Panc1 (cell line): ENCODE measurements at regions not wholly inside any gene's neighbourhood (a gene's known extent, or its start where the extent isn't known, plus 50 kb on each side); places are given as distances from the start of the nearest gene placed in this dataset.

ENCODE experiments used
- POLR2AphosphoS5 ChIP-seq: IDR thresholded peaks from 2 replicates; pipeline ENCODE4 v1.6.1; 2012; ENCODE audit warnings: mild to moderate bottlenecking, low read depth, low read length, moderate library complexity
- SIN3A ChIP-seq: IDR thresholded peaks from 2 replicates; pipeline ENCODE4 v1.6.1; 2012; ENCODE audit warnings: low read depth, mild to moderate bottlenecking, low read length, moderate library complexity, borderline replicate concordance; ENCODE audit not compliant: insufficient read depth
- TCF7L2 ChIP-seq: IDR thresholded peaks from 2 replicates; pipeline ENCODE4 v1.6.1; 2011; ENCODE audit warnings: mild to moderate bottlenecking, low read depth, low read length, inconsistent platforms
- TF ChIP-seq, protein P1 (sequence below): fragments of 450-650 bp; IDR thresholded peaks from 2 replicates; pipeline ENCODE4 v1.5.1; 2017; ENCODE audit warnings: mild to moderate bottlenecking

- TF ChIP-seq SIN3A: no peak
- TF ChIP-seq, protein P1, sequence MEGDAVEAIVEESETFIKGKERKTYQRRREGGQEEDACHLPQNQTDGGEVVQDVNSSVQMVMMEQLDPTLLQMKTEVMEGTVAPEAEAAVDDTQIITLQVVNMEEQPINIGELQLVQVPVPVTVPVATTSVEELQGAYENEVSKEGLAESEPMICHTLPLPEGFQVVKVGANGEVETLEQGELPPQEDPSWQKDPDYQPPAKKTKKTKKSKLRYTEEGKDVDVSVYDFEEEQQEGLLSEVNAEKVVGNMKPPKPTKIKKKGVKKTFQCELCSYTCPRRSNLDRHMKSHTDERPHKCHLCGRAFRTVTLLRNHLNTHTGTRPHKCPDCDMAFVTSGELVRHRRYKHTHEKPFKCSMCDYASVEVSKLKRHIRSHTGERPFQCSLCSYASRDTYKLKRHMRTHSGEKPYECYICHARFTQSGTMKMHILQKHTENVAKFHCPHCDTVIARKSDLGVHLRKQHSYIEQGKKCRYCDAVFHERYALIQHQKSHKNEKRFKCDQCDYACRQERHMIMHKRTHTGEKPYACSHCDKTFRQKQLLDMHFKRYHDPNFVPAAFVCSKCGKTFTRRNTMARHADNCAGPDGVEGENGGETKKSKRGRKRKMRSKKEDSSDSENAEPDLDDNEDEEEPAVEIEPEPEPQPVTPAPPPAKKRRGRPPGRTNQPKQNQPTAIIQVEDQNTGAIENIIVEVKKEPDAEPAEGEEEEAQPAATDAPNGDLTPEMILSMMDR: no peak
- no peak for TF ChIP-seq POLR2AphosphoS5
- TF ChIP-seq TCF7L2: no peak
Measured at GRCh38 chr13:40139896-40140520, 484.5 kb downstream of the COG6 start.
